ENCODE measurements at regions not wholly inside any gene's neighbourhood (a gene's known extent, or its start where the extent isn't known, plus 50 kb on each side); places are given as distances from the start of the nearest gene placed in this dataset.

DNA sequence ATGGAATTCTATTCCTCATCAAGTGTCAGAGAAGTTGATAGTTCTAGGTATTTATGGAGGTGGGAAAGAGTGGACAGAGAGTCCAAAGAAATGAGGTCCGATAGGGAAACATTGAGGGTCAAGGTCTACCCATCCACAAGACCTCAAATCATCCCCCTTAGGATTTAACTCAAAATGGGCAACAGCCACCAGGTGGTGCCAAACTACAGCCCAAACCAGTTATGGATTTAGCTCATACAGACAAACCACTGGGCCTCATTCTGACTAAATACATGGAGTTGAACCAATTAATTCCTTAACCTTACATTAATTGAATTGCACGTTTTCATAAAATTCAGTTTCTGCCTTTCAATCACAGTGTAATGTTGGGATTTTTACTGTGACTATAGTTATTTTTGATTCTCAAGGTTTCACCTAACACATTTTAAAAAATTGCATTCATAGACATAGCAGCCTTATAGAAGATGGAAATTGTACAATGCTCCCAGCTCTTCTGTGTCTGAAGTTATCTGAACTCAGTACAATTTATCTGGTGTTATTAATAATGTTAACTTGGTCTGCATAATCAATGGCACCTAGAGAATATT, 98.2 kb upstream of the HNMT start:
- no peak overlapping the region for H3K4ac ChIP-seq (ENCODE audit: low read depth, low read length)
- no peak overlapping the region for H2BK120ac ChIP-seq (ENCODE audit: low read depth, low read length)
- TF ChIP-seq ELK1 (IDR thresholded peaks at IDR 0.05; ENCODE audit: borderline replicate concordance, low read depth, low read length) (no peak), CEBPB (IDR thresholded peaks at IDR 0.05; ENCODE audit: low read depth, low read length) (no peak), NFE2L2 (IDR thresholded peaks at IDR 0.05; ENCODE audit: low read depth, low read length) (no peak), FOS (IDR thresholded peaks at IDR 0.05; ENCODE audit: low read depth, low read length) (no peak), CHD1 (IDR thresholded peaks at IDR 0.05; ENCODE audit: low read depth, low read length) (no peak), RFX5 (IDR thresholded peaks at IDR 0.05; ENCODE audit: low read depth, low read length) (no peak), SMC3 (IDR thresholded peaks at IDR 0.05; ENCODE audit: low read depth, low read length) (peak; percentile 38), MAFK (IDR thresholded peaks at IDR 0.05; ENCODE audit: low read depth, low read length) (no peak), BHLHE40 (IDR thresholded peaks at IDR 0.05; ENCODE audit: low read depth, low read length) (no peak), USF2 (IDR thresholded peaks at IDR 0.05; ENCODE audit: low read depth, low read length) (no peak), POLR2A (IDR thresholded peaks at IDR 0.05; ENCODE audit: low read depth, low read length) (no peak), RCOR1 (IDR thresholded peaks at IDR 0.05; ENCODE audit: insufficient replicate concordance, low read length) (no peak), RAD21 (IDR thresholded peaks at IDR 0.05; ENCODE audit: low read length) (peak; percentile 65), MAZ (IDR thresholded peaks at IDR 0.05; ENCODE audit: borderline replicate concordance, low read depth, low read length) (no peak), MXI1 (IDR thresholded peaks at IDR 0.05; ENCODE audit: borderline replicate concordance, low read depth, low read length) (no peak)
- TF ChIP-seq, protein P1, sequence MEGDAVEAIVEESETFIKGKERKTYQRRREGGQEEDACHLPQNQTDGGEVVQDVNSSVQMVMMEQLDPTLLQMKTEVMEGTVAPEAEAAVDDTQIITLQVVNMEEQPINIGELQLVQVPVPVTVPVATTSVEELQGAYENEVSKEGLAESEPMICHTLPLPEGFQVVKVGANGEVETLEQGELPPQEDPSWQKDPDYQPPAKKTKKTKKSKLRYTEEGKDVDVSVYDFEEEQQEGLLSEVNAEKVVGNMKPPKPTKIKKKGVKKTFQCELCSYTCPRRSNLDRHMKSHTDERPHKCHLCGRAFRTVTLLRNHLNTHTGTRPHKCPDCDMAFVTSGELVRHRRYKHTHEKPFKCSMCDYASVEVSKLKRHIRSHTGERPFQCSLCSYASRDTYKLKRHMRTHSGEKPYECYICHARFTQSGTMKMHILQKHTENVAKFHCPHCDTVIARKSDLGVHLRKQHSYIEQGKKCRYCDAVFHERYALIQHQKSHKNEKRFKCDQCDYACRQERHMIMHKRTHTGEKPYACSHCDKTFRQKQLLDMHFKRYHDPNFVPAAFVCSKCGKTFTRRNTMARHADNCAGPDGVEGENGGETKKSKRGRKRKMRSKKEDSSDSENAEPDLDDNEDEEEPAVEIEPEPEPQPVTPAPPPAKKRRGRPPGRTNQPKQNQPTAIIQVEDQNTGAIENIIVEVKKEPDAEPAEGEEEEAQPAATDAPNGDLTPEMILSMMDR (conservative IDR thresholded peaks at IDR 0.05; ENCODE audit: low read depth, low read length) = peak; percentile 57
- no peak overlapping the region for H3K23ac ChIP-seq (ENCODE audit: low read depth, low read length)
- no peak overlapping the region for H3K4me3 ChIP-seq (ENCODE audit: insufficient read depth, low read depth, low read length)
- in situ Hi-C loops (cut with MboI; ENCODE audit: low sequenced_read_pairs) = no loop called here
- H3K36me3 ChIP-seq (ENCODE audit: control insufficient read depth, insufficient read depth, low read length) = no peaks in the 10 kb centered on the region
- H3K79me1 ChIP-seq (ENCODE audit: low read depth in 1 of 2, low read length in 2 of 2) = no peaks in the 10 kb centered on the region
- no TSS peak for BruUV-seq (replicated peaks)
- H4K20me1 ChIP-seq (ENCODE audit: insufficient read depth, low read length) = no peaks in the 10 kb centered on the region
- no peak overlapping the region for H2BK15ac ChIP-seq (ENCODE audit: low read depth, low read length)
- H3K4me1 ChIP-seq (ENCODE audit: control insufficient read depth, insufficient read depth, low read length) = no peaks in the 10 kb centered on the region
- H3K14ac ChIP-seq (replicated peaks; ENCODE audit: low read depth, low read length) = no peak overlapping the region
- no peak overlapping the region for H4K91ac ChIP-seq (ENCODE audit: insufficient read depth, low read depth, low read length)
- H3K9ac ChIP-seq (ENCODE audit: low read depth, low read length) = no peak overlapping the region
- no peak overlapping the region for H4K5ac ChIP-seq (ENCODE audit: low read depth, low read length)
- no peak overlapping the region for H2BK20ac ChIP-seq (ENCODE audit: low read depth, low read length)
- no peaks in the 10 kb centered on the region for H3K27me3 ChIP-seq (ENCODE audit: control insufficient read depth, insufficient read depth, low read length)
- DNase-seq (peak; percentile 39), ATAC-seq (ENCODE audit: low read depth) (peak; percentile 75)
- H4K8ac ChIP-seq (ENCODE audit: low read depth in 2 of 2, low read length in 2 of 2) = no peak overlapping the region
- ChIA-PET CTCF (interaction anchor here (0.6 to 1.0 kb wide), 3 partner anchors 8 to 60 kb away, joined by 3 to 7 read pairs (median 3); no protein-coding TSS in a partner anchor), POLR2A (ENCODE audit: unreplicated experiment) (no interaction called here)
- H3K9me1 ChIP-seq (ENCODE audit: insufficient read depth, low read length) = no peaks in the 10 kb centered on the region
- no peak overlapping the region for H2AK5ac ChIP-seq (ENCODE audit: low read depth, low read length)
- H2AFZ ChIP-seq (replicated peaks; ENCODE audit: low read length, poor library complexity) = no peak overlapping the region
- intact Hi-C loops (cut with micrococcal nuclease) = loop anchor here (2.0 kb wide), 1 partner anchor 961 kb away; no protein-coding TSS in a partner anchor
- H3K18ac ChIP-seq (ENCODE audit: low read depth, low read length) = no peak overlapping the region
- no peak overlapping the region for H2AK9ac ChIP-seq (replicated peaks; ENCODE audit: low read depth, low read length, poor library complexity)
- WGBS, 2 experiments (ENCODE audit: extremely low coverage in 2 of 2, insufficient read length in 1 of 2) = no CpG with 5 or more reads among the region's 2 CpGs
- no peak overlapping the region for H3K56ac ChIP-seq (ENCODE audit: extremely low read depth, insufficient read depth, low read length)
- no peak overlapping the region for H2BK5ac ChIP-seq (ENCODE audit: low read depth, low read length, poor library complexity, severe bottlenecking)
- no peaks in the 10 kb centered on the region for H3K9me3 ChIP-seq (ENCODE audit: control insufficient read depth, insufficient read depth, low read length)
- dilution Hi-C loops (cut with HindIII; ENCODE audit: low sequenced_read_pairs, unreplicated experiment) = no loop called here
- no peak overlapping the region for H3K27ac ChIP-seq (ENCODE audit: insufficient read depth, low read length)
- H3K4me2 ChIP-seq (ENCODE audit: low read depth, low read length) = no peak overlapping the region

All from IMR-90 (cell line).